Endothelial cell of umbilical vein (primary cell): ENCODE measurements at regions not wholly inside any gene's neighbourhood (a gene's known extent, or its start where the extent isn't known, plus 50 kb on each side); places are given as distances from the start of the nearest gene placed in this dataset.

Experiments
- BruUV-seq: library from RNA; stranded (reverse); fragments of 400-500 nt; replicated peaks from 2 replicates; lab custom pipeline; 2021; lab: Mats Ljungman, UMichigan
- CTCF ChIA-PET: fragments of 300-600, 350-600 bp; sonication (Branson Sonifier 250); formaldehyde crosslinking; loops from one replicate; lab custom pipeline; 2021; ENCODE audit warnings: antibody characterized with exemption, inconsistent platforms; lab: Charles Lee
- POLR2A ChIA-PET: fragments of 300-600, 350-600 bp; sonication (Branson Sonifier 250); formaldehyde crosslinking; loops from one replicate; lab custom pipeline; 2021; ENCODE audit warnings: antibody characterized with exemption, inconsistent platforms; lab: Charles Lee
- DNase-seq: peaks from one replicate; pipeline ENCODE4 v3.0.0-alpha.2; 2011; ENCODE audit warnings: low read depth, low spot score
- FAIRE-seq: peaks from 2 replicates; lab custom pipeline; 2011; peaks lifted over from hg19 to GRCh38; lab: Jason Lieb, UNC
- H2AFZ ChIP-seq: 2 replicates; pipeline ENCODE4 v1.6.0; 2012; ENCODE audit warnings: low read depth, low read length, control low read depth, inconsistent platforms
- H3K27ac ChIP-seq: 2 replicates; pipeline ENCODE4 v1.5.1; 2011; ENCODE audit warnings: low read depth, mild to moderate bottlenecking, control low read depth, low read length, moderate library complexity; ENCODE audit not compliant: insufficient read depth
- H3K27me3 ChIP-seq, 2 experiments: 2 replicates each; pipeline versions ENCODE4 v1.6.0 to v1.6.1; 2011; ENCODE audit warnings: low read length in 2 of 2, mixed read lengths in 1 of 2; ENCODE audit not compliant: control insufficient read depth in 2 of 2, insufficient read depth in 2 of 2
- H3K36me3 ChIP-seq, 2 experiments: 2 replicates in 1 of 2; 3 replicates in 1 of 2; pipeline ENCODE4 v1.5.1; 2011; ENCODE audit warnings: low read length in 2 of 2, mild to moderate bottlenecking in 1 of 2, moderate library complexity in 1 of 2; ENCODE audit not compliant: control insufficient read depth in 2 of 2, insufficient read depth in 2 of 2; ENCODE audit errors: extremely low read depth in 1 of 2
- H3K4me1 ChIP-seq: 3 replicates; pipeline ENCODE4 v1.5.1; 2011; ENCODE audit warnings: mild to moderate bottlenecking, low read length; ENCODE audit not compliant: control insufficient read depth, insufficient read depth; ENCODE audit errors: extremely low read depth
- H3K4me2 ChIP-seq: 2 replicates; pipeline ENCODE4 v1.6.1; 2011; ENCODE audit warnings: low read length, control low read depth, mixed read lengths; ENCODE audit not compliant: insufficient read depth
- H3K4me3 ChIP-seq, 3 experiments: fragments of 200-600 bp in 1 of 3; sonication (generic), shearing (Covaris generic) in 1 of 3; replicated peaks in 1 of 3; 2 replicates each; pipeline ENCODE4 v1.5.1; 2011 to 2016; ENCODE audit warnings: control low read depth in 3 of 3, low read length in 3 of 3, mild to moderate bottlenecking in 2 of 3, inconsistent platforms in 1 of 3, low read depth in 1 of 3, moderate library complexity in 1 of 3; ENCODE audit not compliant: insufficient read depth in 1 of 3
- H3K79me2 ChIP-seq: 2 replicates; pipeline ENCODE4 v1.6.0; 2012; ENCODE audit warnings: low read length, inconsistent platforms; ENCODE audit not compliant: control insufficient read depth, insufficient read depth
- H3K9ac ChIP-seq: replicated peaks from 2 replicates; pipeline ENCODE3; 2011; ENCODE audit warnings: low read length, control low read depth; ENCODE audit not compliant: insufficient read depth; ENCODE audit errors: extremely low read depth
- H3K9me1 ChIP-seq: replicated peaks from 3 replicates; pipeline ENCODE4 v1.6.0; 2011; ENCODE audit warnings: mild to moderate bottlenecking, low read length; ENCODE audit not compliant: control insufficient read depth, insufficient read depth; ENCODE audit errors: extremely low read depth
- H3K9me3 ChIP-seq: replicated peaks from 2 replicates; pipeline ENCODE4 v1.5.1; 2012; ENCODE audit warnings: low read length, inconsistent platforms; ENCODE audit not compliant: control insufficient read depth, insufficient read depth
- H4K20me1 ChIP-seq: replicated peaks from 2 replicates; pipeline ENCODE3; 2011; ENCODE audit warnings: mild to moderate bottlenecking, low read length; ENCODE audit not compliant: control insufficient read depth, insufficient read depth; ENCODE audit errors: extremely low read depth
- EZH2 ChIP-seq: IDR thresholded peaks from 2 replicates; pipeline ENCODE4 v1.6.1; 2012; ENCODE audit warnings: borderline replicate concordance, low read depth, mild to moderate bottlenecking, moderate library complexity, low read length, inconsistent platforms; ENCODE audit not compliant: severe bottlenecking
- FOS ChIP-seq: IDR thresholded peaks from 2 replicates; pipeline ENCODE4 v1.6.1; 2011; ENCODE audit warnings: mild to moderate bottlenecking, low read length, moderate library complexity, borderline replicate concordance; ENCODE audit not compliant: insufficient read depth
- GATA2 ChIP-seq: IDR thresholded peaks from 2 replicates; pipeline ENCODE4 v1.7.0; 2011; ENCODE audit warnings: low read depth, mild to moderate bottlenecking, moderate library complexity, mixed read lengths, low read length; ENCODE audit not compliant: insufficient read length, insufficient read depth
- JUN ChIP-seq: IDR thresholded peaks from 2 replicates; pipeline ENCODE4 v1.6.1; 2011; ENCODE audit warnings: borderline replicate concordance, low read depth; ENCODE audit not compliant: insufficient read length, insufficient read depth
- MYC ChIP-seq: IDR thresholded peaks from one replicate; pipeline ENCODE4 v1.6.1; 2011; ENCODE audit warnings: mild to moderate bottlenecking, low read depth, low read length
- POLR2A ChIP-seq: IDR thresholded peaks from 2 replicates; pipeline ENCODE4 v1.6.1; 2012; ENCODE audit warnings: low read depth, mild to moderate bottlenecking, control low read depth, low read length
- POLR2AphosphoS5 ChIP-seq: IDR thresholded peaks from 2 replicates; pipeline ENCODE4 v1.6.1; 2012; ENCODE audit warnings: low read depth, mild to moderate bottlenecking, control low read depth, low read length, moderate library complexity; ENCODE audit not compliant: insufficient read depth
- dilution Hi-C: fragments of 300-500 bp; cut with MboI; formaldehyde crosslinking; loops from one replicate; pipeline ENCODE4 v1.15.0; 2019; ENCODE audit warnings: low sequenced_read_pairs; ENCODE audit not compliant: extremely low pct_ligation_motif_present
- intact Hi-C: fragments of 100-400 bp; cut with micrococcal nuclease; formaldehyde crosslinking; loops from one replicate; pipeline ENCODE4 v1.10.0; 2022
- TF ChIP-seq, protein P1 (sequence below), 2 donors: IDR thresholded peaks; 1 replicate in 1 of 2; 2 replicates in 1 of 2; pipeline ENCODE4 v1.5.1; 2011; ENCODE audit warnings: low read length in 2 of 2, mild to moderate bottlenecking in 2 of 2, moderate library complexity in 2 of 2, control low read depth in 1 of 2, inconsistent platforms in 1 of 2, low read depth in 1 of 2; ENCODE audit not compliant: insufficient read depth in 1 of 2; ENCODE audit errors: extremely low read depth in 1 of 2
- TF ChIP-seq, protein P2 (sequence below): IDR thresholded peaks from 2 replicates; pipeline ENCODE4 v1.6.1; 2011; ENCODE audit not compliant: insufficient read depth, insufficient read length

DNA sequence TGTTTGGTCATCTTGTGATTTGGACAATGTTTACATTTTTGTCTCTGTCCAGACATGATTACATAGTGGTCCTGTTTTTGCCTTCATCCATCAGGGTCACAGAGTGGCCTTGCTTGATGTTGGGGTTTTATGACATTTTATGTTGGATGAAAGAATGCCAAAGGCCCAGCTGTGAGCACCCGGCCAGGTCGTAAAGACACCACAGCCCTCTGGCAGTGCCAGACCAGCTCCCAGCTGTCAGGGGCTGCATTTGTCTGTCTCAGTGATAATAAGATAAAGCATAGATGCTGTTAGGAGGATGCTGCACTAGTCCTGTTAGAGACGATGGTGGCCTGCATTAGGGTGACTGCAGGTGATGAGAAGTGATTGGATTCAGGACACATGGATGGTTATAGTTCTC lies 117.5 kb downstream of the FAM174B start:
- no peak overlapping the region for H3K27ac ChIP-seq
- ChIA-PET POLR2A (no interaction called here), CTCF (interaction anchor here (1.0 kb wide), 1 partner anchor 16 kb away, joined by 3 read pairs; no protein-coding TSS in a partner anchor)
- no TSS peak for BruUV-seq
- no peaks in the 10 kb centered on the region for H3K79me2 ChIP-seq
- no peak overlapping the region for H3K4me3 ChIP-seq
- H3K36me3 ChIP-seq, result no peaks in the 10 kb centered on the region
- no peak overlapping the region for H2AFZ ChIP-seq
- TF ChIP-seq GATA2 (no peak), POLR2AphosphoS5 (no peak), JUN (no peak), FOS (no peak), EZH2 (no peak), POLR2A (no peak), MYC (no peak)
- TF ChIP-seq, protein P1, sequence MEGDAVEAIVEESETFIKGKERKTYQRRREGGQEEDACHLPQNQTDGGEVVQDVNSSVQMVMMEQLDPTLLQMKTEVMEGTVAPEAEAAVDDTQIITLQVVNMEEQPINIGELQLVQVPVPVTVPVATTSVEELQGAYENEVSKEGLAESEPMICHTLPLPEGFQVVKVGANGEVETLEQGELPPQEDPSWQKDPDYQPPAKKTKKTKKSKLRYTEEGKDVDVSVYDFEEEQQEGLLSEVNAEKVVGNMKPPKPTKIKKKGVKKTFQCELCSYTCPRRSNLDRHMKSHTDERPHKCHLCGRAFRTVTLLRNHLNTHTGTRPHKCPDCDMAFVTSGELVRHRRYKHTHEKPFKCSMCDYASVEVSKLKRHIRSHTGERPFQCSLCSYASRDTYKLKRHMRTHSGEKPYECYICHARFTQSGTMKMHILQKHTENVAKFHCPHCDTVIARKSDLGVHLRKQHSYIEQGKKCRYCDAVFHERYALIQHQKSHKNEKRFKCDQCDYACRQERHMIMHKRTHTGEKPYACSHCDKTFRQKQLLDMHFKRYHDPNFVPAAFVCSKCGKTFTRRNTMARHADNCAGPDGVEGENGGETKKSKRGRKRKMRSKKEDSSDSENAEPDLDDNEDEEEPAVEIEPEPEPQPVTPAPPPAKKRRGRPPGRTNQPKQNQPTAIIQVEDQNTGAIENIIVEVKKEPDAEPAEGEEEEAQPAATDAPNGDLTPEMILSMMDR (IDR thresholded peaks at IDR 0.05; ENCODE audit: extremely low read depth in 1 of 2, insufficient read depth in 1 of 2, low read depth in 1 of 2, low read length in 2 of 2), result no peak
- TF ChIP-seq, protein P2, sequence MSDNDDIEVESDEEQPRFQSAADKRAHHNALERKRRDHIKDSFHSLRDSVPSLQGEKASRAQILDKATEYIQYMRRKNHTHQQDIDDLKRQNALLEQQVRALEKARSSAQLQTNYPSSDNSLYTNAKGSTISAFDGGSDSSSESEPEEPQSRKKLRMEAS, result no peak
- FAIRE-seq (no peak), DNase-seq (no peak)
- H3K4me2 ChIP-seq, result no peak overlapping the region
- H3K4me1 ChIP-seq, result peaks cover 10% of the 10 kb centered on the region
- peaks cover 2% of the 10 kb centered on the region for H3K9me3 ChIP-seq
- dilution Hi-C loops, result no loop called here
- intact Hi-C loops, result loop anchor here (10.0 kb wide), 1 partner anchor 367 kb away; the partner anchor contains the start of gene CHD2
- H3K9me1 ChIP-seq, result no peaks in the 10 kb centered on the region
- H3K27me3 ChIP-seq, result no peaks in the 10 kb centered on the region
- H4K20me1 ChIP-seq, result no peaks in the 10 kb centered on the region
- H3K9ac ChIP-seq, result no peak overlapping the region
